ENCODE measurements at regions not wholly inside any gene's neighbourhood (a gene's known extent, or its start where the extent isn't known, plus 50 kb on each side); places are given as distances from the start of the nearest gene placed in this dataset.

- TF ChIP-seq MYNN (tag by site-specific recombination; IDR thresholded peaks at IDR 0.05; ENCODE audit: borderline replicate concordance), result no peak
- TF ChIP-seq CTCF (tag by site-specific recombination; IDR thresholded peaks at IDR 0.05), result peak; percentile 85
- no peak for TF ChIP-seq ZNF707 (tag by site-specific recombination; IDR thresholded peaks at IDR 0.05)
- no peak for TF ChIP-seq ZNF211 (tag by site-specific recombination; IDR thresholded peaks at IDR 0.05; ENCODE audit: low read depth)
- TF ChIP-seq ZNF416 (tag by site-specific recombination; IDR thresholded peaks at IDR 0.05), result no peak
- no peak for TF ChIP-seq ZNF169 (tag by site-specific recombination; IDR thresholded peaks at IDR 0.05)
- TF ChIP-seq SETDB1 (IDR thresholded peaks at IDR 0.05; ENCODE audit: insufficient read length, low read length), result no peak
- no peak for TF ChIP-seq ZNF248 (tag by site-specific recombination; IDR thresholded peaks at IDR 0.05)
- no peak for TF ChIP-seq TRIM28 (IDR thresholded peaks at IDR 0.05; ENCODE audit: borderline replicate concordance, low read length)
- no peak for TF ChIP-seq ZNF529 (tag by site-specific recombination; IDR thresholded peaks at IDR 0.05; ENCODE audit: insufficient replicate concordance)
- no peak for TF ChIP-seq ZBTB26 (tag by site-specific recombination; optimal IDR thresholded peaks at IDR 0.05)
- TF ChIP-seq ZBTB1 (tag by site-specific recombination; IDR thresholded peaks at IDR 0.05), result no peak
- TF ChIP-seq ZNF501 (tag by site-specific recombination; IDR thresholded peaks at IDR 0.05), result no peak
Observed at GRCh38 chr12:92649511-92650227, 53.1 kb upstream of the PLEKHG7 start.
